Muscle layer of colon (tissue), 2 donors: ENCODE measurements at regions not wholly inside any gene's neighbourhood (a gene's known extent, or its start where the extent isn't known, plus 50 kb on each side); places are given as distances from the start of the nearest gene placed in this dataset.

Source experiments
- H3K27ac ChIP-seq: one replicate; pipeline ENCODE4 v1.7.0; 2013; ENCODE audit warnings: low read depth, mild to moderate bottlenecking, low read length, moderate library complexity
- H3K27me3 ChIP-seq, 2 donors: one replicate each; pipeline ENCODE4 v1.7.0; 2013; ENCODE audit warnings: low read length in 2 of 2, mild to moderate bottlenecking in 2 of 2; ENCODE audit not compliant: insufficient read depth in 2 of 2, control insufficient read depth in 1 of 2
- H3K36me3 ChIP-seq: one replicate; pipeline ENCODE4 v1.7.0; 2013; ENCODE audit warnings: mild to moderate bottlenecking, low read length; ENCODE audit not compliant: insufficient read depth
- H3K4me1 ChIP-seq: one replicate; pipeline ENCODE4 v1.7.0; 2013; ENCODE audit warnings: mild to moderate bottlenecking, low read length; ENCODE audit not compliant: insufficient read depth
- H3K4me3 ChIP-seq, 2 donors: one replicate each; pipeline ENCODE4 v1.7.0; 2013; ENCODE audit warnings: low read length in 2 of 2, low read depth in 1 of 2, mild to moderate bottlenecking in 1 of 2, moderate library complexity in 1 of 2
- H3K9ac ChIP-seq: one replicate; pipeline ENCODE4 v1.7.0; 2013; ENCODE audit warnings: low read length
- H3K9me3 ChIP-seq: one replicate; pipeline ENCODE4 v1.7.0; 2013; ENCODE audit warnings: mild to moderate bottlenecking, low read length
- donor health status: abdominal sarcoma.
- donor health status: Adenocarcinoma of cecum.

DNA sequence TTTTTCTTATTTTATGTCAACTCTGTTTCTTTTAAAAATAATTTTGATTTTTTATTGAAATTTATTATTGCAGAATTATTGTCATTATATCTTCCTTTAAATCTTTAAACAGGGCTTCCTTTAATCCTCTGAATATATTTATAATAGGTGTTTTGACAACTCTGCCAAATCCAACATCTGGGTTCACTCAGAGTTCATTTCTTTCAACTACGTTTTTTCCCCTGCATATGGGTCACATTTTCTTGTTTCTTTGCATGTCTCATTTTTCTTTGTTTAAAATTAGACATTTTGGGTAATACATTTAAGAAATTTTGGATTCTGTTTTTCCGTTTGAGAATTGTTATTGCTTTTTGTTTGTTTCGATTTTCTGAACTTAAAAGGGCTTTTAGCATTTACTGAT, 655.1 kb upstream of the CITED2 start:
- no peak overlapping the region for H3K4me3 ChIP-seq
- no peak overlapping the region for H3K27ac ChIP-seq
- H3K36me3 ChIP-seq: no peaks in the 10 kb centered on the region
- no peaks in the 10 kb centered on the region for H3K9me3 ChIP-seq
- H3K27me3 ChIP-seq: no peaks in the 10 kb centered on the region
- no peak overlapping the region for H3K9ac ChIP-seq
- H3K4me1 ChIP-seq: no peaks in the 10 kb centered on the region

DNA sequence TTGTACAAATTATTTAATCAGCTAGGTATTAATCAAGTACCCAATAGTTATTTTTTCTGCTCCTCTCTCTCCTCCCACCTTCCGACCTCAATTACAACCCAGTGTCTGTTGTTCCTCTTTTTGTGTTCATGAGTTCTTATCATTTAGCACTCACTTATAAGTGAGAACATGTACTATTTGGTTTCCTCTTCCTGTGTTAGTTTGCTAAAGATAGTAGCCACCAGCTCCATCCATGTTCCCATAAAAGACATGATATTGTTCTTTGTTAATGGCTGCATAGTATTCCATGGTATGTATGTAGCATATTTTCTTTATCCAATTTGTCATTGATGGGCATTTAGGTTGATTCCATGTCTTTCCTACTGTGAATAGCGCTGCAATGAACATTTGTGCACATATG, 652.8 kb upstream of the CITED2 start:
- no peak overlapping the region for H3K9ac ChIP-seq
- no peak overlapping the region for H3K4me3 ChIP-seq
- H3K36me3 ChIP-seq: no peaks in the 10 kb centered on the region
- no peaks in the 10 kb centered on the region for H3K4me1 ChIP-seq
- H3K27ac ChIP-seq: no peak overlapping the region
- H3K27me3 ChIP-seq: no peaks in the 10 kb centered on the region
- H3K9me3 ChIP-seq: no peaks in the 10 kb centered on the region

DNA sequence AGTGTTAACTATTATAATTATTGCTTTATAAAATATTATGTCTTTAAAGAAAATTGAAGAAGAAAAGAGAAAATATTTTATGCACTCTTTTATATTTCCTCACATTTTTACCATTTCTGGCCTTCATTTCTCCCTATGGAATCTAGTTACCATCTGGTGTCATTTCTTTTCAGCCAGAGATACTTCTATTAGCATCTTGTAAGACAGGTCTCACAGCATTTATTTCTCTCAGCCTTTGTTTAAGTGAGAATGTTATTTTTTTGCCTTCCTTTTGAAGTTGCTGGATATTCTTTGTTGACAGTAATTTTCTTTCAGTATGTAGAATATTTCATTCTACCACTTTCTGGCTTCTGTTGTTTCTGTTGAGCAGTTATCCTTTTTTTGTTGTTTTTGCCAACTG, 652.1 kb upstream of the CITED2 start:
- H3K27ac ChIP-seq: no peak overlapping the region
- no peaks in the 10 kb centered on the region for H3K9me3 ChIP-seq
- no peak overlapping the region for H3K4me3 ChIP-seq
- H3K36me3 ChIP-seq: no peaks in the 10 kb centered on the region
- H3K27me3 ChIP-seq: no peaks in the 10 kb centered on the region
- no peaks in the 10 kb centered on the region for H3K4me1 ChIP-seq
- no peak overlapping the region for H3K9ac ChIP-seq

DNA sequence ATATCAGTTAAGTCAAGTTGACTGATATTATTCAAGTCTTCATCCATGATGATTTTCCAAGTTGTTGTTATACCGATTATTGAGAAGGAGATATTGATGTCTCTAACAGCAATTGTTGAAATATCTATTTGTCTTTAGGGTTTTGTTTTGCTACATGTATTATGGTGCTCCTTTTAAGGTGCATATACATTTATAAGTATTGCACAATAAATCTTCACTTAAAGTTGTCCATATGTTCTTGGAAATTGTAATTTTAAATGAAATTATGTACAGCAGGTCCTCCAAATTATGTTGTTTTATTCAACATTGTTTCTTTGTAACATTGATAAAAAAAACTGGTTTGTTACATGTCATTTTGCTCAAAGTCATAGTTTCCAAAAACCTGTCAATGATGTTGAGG, 650.7 kb upstream of the CITED2 start:
- H3K27me3 ChIP-seq: no peaks in the 10 kb centered on the region
- no peaks in the 10 kb centered on the region for H3K36me3 ChIP-seq
- no peak overlapping the region for H3K9ac ChIP-seq
- no peak overlapping the region for H3K4me3 ChIP-seq
- no peaks in the 10 kb centered on the region for H3K4me1 ChIP-seq
- no peak overlapping the region for H3K27ac ChIP-seq
- no peaks in the 10 kb centered on the region for H3K9me3 ChIP-seq

DNA sequence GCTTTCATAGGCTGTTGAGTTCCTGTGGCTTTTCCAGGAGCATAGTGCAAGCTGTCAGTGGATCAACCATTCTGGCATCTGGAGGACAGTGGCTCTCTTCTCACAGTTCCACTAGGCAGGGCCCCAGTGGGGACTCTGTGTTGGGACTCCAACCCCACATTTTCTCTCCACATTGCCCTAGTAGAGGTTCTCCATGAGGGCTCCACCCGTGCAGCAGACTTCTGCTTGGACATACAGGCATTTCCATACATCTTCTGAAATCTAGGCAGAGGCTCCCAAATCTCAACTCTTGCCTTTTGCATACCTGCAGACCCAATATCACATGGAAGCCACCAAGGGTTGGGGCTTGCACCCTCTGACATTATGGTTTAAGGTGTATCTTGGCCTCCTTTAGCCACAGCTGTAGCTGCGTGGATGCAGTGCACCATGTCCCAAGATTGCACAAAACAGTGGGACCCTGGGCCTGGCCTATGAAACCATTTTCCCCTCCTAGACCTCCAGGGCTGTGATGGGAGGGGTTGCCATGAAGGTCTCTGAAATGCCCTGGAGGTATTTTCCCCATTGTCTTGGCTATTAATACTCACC, 645.9 kb upstream of the CITED2 start:
- no peak overlapping the region for H3K27ac ChIP-seq
- no peaks in the 10 kb centered on the region for H3K27me3 ChIP-seq
- no peaks in the 10 kb centered on the region for H3K4me1 ChIP-seq
- H3K4me3 ChIP-seq: no peak overlapping the region
- no peaks in the 10 kb centered on the region for H3K9me3 ChIP-seq
- H3K9ac ChIP-seq: no peak overlapping the region
- H3K36me3 ChIP-seq: no peaks in the 10 kb centered on the region

DNA sequence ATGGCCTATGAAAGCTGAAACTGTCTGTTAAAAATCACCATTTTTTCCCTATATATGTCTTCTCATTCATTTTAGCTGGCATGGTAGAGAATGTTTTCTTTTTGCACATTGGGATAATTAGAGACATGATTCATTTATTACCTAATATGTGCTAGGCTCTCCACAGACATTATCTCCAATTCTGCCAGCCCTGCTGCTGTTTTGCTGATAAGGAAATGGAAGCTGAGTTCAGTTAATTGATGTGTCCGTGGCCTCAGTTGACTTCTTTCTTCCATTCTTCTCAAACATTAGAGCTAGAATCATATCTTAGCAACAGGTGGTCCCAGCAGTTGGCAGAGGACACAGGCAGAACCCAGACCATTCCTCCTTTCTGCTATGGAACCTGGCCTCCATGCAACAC, 644.1 kb upstream of the CITED2 start:
- H3K4me3 ChIP-seq: no peak overlapping the region
- no peaks in the 10 kb centered on the region for H3K27me3 ChIP-seq
- H3K27ac ChIP-seq: no peak overlapping the region
- H3K36me3 ChIP-seq: no peaks in the 10 kb centered on the region
- H3K9ac ChIP-seq: no peak overlapping the region
- H3K4me1 ChIP-seq: no peaks in the 10 kb centered on the region
- H3K9me3 ChIP-seq: no peaks in the 10 kb centered on the region

DNA sequence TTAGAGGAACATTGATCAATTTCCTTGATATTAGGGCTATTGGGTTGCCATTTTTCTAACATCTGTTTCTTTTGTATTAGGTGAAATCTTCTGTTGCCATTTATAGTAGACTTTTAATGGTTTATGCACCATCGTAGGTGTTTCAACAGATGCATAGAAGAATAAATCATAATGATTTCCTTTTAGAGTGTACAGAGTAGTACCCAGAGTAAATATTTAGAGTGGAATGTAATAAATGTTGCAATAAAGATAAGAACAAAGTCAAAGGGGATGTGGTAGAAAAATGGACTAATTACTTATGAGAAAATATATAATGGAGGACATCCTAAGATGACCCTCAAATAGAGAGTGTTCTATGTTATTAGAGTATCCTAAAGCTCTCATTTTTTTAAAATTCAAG, 643.0 kb upstream of the CITED2 start:
- no peaks in the 10 kb centered on the region for H3K27me3 ChIP-seq
- H3K27ac ChIP-seq: no peak overlapping the region
- H3K9ac ChIP-seq: no peak overlapping the region
- no peak overlapping the region for H3K4me3 ChIP-seq
- no peaks in the 10 kb centered on the region for H3K4me1 ChIP-seq
- H3K9me3 ChIP-seq: no peaks in the 10 kb centered on the region
- no peaks in the 10 kb centered on the region for H3K36me3 ChIP-seq

DNA sequence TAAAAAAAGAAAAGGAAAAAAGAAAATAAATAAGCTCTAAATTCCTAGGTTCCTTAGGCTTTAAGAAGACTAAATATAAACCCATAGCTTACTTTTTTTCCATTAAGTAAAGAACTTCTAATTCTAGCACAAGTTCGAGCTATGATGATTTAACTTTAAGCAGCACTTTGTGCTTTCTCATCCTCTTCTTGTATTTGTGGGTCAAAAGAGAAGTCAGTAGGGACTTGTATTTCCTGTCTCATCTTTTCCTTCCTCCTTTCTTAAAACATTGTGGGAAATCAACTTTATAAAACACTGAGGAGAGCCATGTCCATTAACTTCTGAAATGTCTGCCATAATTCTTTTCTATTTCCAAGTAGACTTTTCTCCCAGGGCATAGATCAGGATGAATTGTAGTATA, 637.7 kb upstream of the CITED2 start:
- Histone ChIP-seq H3K36me3 (no peaks in the 10 kb centered on the region), H3K27me3 (no peaks in the 10 kb centered on the region), H3K9ac (no peak overlapping the region), H3K4me1 (no peaks in the 10 kb centered on the region), H3K4me3 (no peak overlapping the region), H3K27ac (no peak overlapping the region), H3K9me3 (no peaks in the 10 kb centered on the region)

DNA sequence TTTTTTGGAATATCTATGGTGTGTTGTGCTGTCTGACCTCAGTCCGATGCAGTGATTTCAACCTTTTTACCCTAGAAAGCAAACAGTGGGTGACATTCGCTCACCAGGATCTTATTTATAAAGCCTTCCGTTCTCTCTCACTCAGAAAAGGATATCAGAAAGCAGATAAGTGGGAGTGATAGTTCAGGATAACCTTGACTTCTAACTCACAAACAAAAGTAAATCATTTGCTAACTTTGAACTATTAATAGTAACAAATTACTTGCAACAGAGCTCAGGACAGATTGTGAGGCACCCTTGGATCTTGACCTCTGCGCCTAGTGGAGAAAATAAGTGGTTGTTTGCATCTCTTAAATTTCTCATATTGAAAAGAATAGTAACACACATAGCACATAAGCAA, 637.1 kb upstream of the CITED2 start:
- Histone ChIP-seq H3K27me3 (no peaks in the 10 kb centered on the region), H3K9ac (no peak overlapping the region), H3K9me3 (no peaks in the 10 kb centered on the region), H3K27ac (no peak overlapping the region), H3K4me3 (no peak overlapping the region), H3K36me3 (no peaks in the 10 kb centered on the region), H3K4me1 (no peaks in the 10 kb centered on the region)

DNA sequence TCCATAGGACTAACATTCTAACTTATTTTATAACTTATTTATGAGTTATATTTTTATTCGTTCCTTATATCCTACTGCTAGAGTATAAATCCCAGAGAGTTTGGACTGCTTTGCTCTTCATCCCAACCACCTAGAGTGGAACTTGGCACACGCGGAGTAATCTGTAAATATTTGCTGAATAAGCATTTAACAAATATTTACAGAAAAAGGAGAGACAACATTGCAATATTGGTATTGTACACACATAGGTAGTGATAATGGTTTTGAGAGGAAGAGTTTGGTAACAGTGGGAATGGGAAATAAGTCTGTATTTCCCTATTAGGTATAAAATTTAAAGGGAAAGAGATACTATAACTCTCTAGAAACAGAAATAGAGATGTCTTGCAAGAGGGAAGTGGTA, 634.8 kb upstream of the CITED2 start:
- H3K36me3 ChIP-seq: no peaks in the 10 kb centered on the region
- no peak overlapping the region for H3K27ac ChIP-seq
- no peaks in the 10 kb centered on the region for H3K27me3 ChIP-seq
- no peak overlapping the region for H3K4me3 ChIP-seq
- no peaks in the 10 kb centered on the region for H3K4me1 ChIP-seq
- H3K9me3 ChIP-seq: no peaks in the 10 kb centered on the region
- H3K9ac ChIP-seq: no peak overlapping the region

DNA sequence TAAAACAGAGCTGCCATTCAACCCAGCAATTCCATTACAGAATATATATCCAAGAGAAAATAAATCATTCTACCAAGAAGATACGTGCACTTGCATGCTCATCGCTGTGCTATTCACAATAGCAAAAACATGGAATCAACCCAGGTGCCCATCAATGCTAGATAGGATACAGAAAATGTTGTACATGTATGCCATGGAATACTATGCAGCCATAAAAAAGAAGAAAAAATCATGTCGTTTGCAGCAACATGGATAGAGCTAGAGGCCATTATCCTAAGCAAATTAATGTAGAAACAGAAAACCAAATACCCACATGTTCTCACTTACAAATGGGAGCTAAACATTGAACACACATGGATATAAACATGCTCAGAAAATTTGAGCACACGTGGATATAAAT, 633.1 kb upstream of the CITED2 start:
- Histone ChIP-seq H3K9me3 (no peaks in the 10 kb centered on the region), H3K36me3 (no peaks in the 10 kb centered on the region), H3K4me1 (no peaks in the 10 kb centered on the region), H3K27me3 (no peaks in the 10 kb centered on the region), H3K9ac (no peak overlapping the region), H3K4me3 (no peak overlapping the region), H3K27ac (no peak overlapping the region)

DNA sequence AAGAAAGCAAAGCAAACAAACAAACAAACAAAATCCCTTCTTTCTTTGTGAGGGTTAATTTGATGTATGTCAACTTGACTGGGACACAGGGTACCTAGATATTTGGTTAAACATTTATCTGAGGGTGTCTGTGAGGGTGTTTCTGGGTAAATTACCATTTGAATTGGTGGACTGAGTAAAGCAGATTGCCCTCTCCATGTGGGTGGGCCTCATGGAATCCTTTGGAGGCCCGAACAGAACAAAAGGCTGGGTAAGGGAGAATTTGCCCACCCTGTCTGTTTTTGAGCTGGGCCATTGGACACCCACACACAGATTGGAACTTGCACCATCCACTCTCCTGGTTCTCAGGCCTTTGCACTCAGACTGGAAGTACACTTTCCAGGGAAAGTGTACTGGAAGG, 628.8 kb upstream of the CITED2 start:
- no peaks in the 10 kb centered on the region for H3K36me3 ChIP-seq
- H3K4me3 ChIP-seq: no peak overlapping the region
- no peaks in the 10 kb centered on the region for H3K9me3 ChIP-seq
- no peak overlapping the region for H3K9ac ChIP-seq
- no peak overlapping the region for H3K27ac ChIP-seq
- no peaks in the 10 kb centered on the region for H3K4me1 ChIP-seq
- no peaks in the 10 kb centered on the region for H3K27me3 ChIP-seq
